ENCODE measurements at regions not wholly inside any gene's neighbourhood (a gene's known extent, or its start where the extent isn't known, plus 50 kb on each side); places are given as distances from the start of the nearest gene placed in this dataset.

- ATAC-seq: no peak
- intact Hi-C loops (cut with DNase I): no loop called here
- no peak for DNase-seq
- Histone ChIP-seq H3K27ac (no peak overlapping the region), H3K36me3 (no peaks in the 10 kb centered on the region), H3K4me3 (no peak overlapping the region), H3K4me1 (peaks cover 0 to 6% (median 0%) of the 10 kb centered on the region in 9 donors), H3K27me3 (no peaks in the 10 kb centered on the region), H3K9me3 (peaks cover 0 to 19% (median 6%) of the 10 kb centered on the region in 11 donors)
- WGBS, 2 donors: 73 to 75% methylated on average over 5 of the region's 5 CpGs
- TF ChIP-seq, protein P1, sequence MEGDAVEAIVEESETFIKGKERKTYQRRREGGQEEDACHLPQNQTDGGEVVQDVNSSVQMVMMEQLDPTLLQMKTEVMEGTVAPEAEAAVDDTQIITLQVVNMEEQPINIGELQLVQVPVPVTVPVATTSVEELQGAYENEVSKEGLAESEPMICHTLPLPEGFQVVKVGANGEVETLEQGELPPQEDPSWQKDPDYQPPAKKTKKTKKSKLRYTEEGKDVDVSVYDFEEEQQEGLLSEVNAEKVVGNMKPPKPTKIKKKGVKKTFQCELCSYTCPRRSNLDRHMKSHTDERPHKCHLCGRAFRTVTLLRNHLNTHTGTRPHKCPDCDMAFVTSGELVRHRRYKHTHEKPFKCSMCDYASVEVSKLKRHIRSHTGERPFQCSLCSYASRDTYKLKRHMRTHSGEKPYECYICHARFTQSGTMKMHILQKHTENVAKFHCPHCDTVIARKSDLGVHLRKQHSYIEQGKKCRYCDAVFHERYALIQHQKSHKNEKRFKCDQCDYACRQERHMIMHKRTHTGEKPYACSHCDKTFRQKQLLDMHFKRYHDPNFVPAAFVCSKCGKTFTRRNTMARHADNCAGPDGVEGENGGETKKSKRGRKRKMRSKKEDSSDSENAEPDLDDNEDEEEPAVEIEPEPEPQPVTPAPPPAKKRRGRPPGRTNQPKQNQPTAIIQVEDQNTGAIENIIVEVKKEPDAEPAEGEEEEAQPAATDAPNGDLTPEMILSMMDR (IDR thresholded peaks at IDR 0.05): no peak
These were observed 489.6 kb upstream of the RASGRP1 start for GRCh38 chr15:39054128-39054732.

DNA sequence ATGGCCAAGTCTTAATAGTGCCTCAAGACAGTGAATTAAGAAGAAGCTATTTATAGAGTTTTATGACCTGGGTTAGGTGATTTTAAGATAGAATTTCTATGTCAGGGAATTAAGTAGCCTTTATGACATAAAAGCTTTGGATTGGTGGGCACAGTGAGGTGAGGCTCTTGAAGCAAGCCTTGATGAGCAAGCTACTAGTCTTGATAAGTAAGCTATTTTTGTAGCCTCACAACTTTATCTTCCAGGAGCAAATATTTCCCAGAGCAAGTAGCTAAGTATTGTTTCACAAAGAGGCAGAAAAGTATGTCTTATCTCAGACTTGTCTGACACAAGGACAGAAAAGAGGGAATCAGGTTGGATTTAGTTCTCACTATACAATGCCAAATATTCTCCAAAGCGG is 491.7 kb upstream of the RASGRP1 start:
- no peaks in the 10 kb centered on the region for H3K27me3 ChIP-seq
- peak in 2 of 8 donors; percentile 42 to 53 for ATAC-seq
- H3K9me3 ChIP-seq: no peaks in the 10 kb centered on the region
- TF ChIP-seq, protein P1 (IDR thresholded peaks at IDR 0.05): no peak
- no peaks in the 10 kb centered on the region for H3K36me3 ChIP-seq
- WGBS, 2 donors: 78 to 79% methylated on average over 1 of the region's 1 CpG
- intact Hi-C loops (cut with DNase I): no loop called here
- no peak overlapping the region for H3K27ac ChIP-seq
- H3K4me1 ChIP-seq: peaks cover 0 to 6% (median 0%) of the 10 kb centered on the region in 9 donors
- DNase-seq: no peak
- no peak overlapping the region for H3K4me3 ChIP-seq

DNA sequence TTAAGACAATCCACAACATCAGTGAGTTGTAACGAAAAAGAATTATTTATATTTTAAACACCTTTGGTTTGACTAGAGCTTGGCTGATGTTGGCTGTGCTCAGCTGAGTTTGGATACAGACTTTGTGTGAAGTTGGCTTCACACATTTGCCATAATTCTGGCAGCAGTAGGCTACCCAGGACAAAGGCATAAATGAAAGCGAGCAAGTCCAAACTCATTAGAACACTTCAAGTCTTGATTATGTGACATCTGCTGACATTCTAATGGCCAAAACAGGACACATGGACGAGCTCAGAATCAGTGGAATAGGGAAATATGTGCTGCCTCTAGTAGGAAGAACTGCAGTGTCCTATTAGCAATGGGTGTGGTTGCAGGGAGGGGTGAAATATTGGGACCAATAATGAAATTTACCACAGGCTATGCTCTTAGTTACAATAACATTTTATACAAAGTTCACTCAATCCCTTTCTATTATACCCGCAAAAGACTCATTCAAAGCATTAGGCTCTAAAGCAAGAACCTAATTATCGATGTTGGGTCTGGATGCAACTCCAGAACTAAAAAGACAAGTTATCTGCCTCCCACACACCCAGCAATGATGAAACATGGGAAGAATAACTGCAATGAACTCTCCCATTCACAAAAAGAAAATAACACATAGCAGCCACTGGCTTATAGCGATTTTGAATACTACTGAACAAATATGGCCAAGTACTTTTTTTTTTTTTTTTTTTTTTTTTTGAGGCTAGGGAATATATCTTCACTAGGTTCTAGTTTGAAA is 493.9 kb upstream of the RASGRP1 start:
- peaks cover 0 to 6% (median 0%) of the 10 kb centered on the region in 9 donors for H3K4me1 ChIP-seq
- intact Hi-C loops (cut with DNase I): no loop called here
- no peaks in the 10 kb centered on the region for H3K36me3 ChIP-seq
- no peak overlapping the region for H3K4me3 ChIP-seq
- TF ChIP-seq, protein P1 (IDR thresholded peaks at IDR 0.05): no peak
- H3K27me3 ChIP-seq: no peaks in the 10 kb centered on the region
- no peaks in the 10 kb centered on the region for H3K9me3 ChIP-seq
- no peak for ATAC-seq
- H3K27ac ChIP-seq: no peak overlapping the region
- 88 to 90% methylated on average over 6 of the region's 6 CpGs for WGBS, 2 donors
- no peak for DNase-seq

DNA sequence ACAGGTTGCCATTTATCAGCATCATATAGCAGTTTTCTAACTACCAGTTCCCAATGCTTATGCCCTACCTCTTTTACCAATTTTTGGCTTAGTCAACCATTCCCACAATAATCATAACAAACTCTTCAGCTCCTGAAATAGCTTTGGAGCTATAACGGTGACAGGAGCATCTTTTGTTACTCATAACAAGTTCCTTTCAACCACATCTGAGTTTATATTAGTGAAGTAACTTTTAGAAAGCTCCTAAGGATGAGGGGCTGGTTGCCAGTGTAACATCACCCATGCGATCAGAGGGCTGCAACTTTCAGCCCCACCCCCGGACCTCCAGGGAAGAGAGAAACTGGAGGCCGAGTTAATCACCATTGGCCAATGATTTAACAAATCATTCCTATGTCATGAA is 495.3 kb upstream of the RASGRP1 start:
- no peak for ATAC-seq
- H3K9me3 ChIP-seq: no peaks in the 10 kb centered on the region
- intact Hi-C loops (cut with DNase I): no loop called here
- H3K27ac ChIP-seq: no peak overlapping the region
- WGBS, 2 donors: 87% methylated on average over 4 of the region's 4 CpGs
- no peaks in the 10 kb centered on the region for H3K27me3 ChIP-seq
- no peaks in the 10 kb centered on the region for H3K36me3 ChIP-seq
- H3K4me3 ChIP-seq: no peak overlapping the region
- TF ChIP-seq, protein P1 (IDR thresholded peaks at IDR 0.05): no peak
- peaks cover 0 to 6% (median 0%) of the 10 kb centered on the region in 9 donors for H3K4me1 ChIP-seq
- DNase-seq: no peak

Measured in heart right ventricle (tissue), 16 donors.